ENCODE measurements at regions not wholly inside any gene's neighbourhood (a gene's known extent, or its start where the extent isn't known, plus 50 kb on each side); places are given as distances from the start of the nearest gene placed in this dataset.

DNA sequence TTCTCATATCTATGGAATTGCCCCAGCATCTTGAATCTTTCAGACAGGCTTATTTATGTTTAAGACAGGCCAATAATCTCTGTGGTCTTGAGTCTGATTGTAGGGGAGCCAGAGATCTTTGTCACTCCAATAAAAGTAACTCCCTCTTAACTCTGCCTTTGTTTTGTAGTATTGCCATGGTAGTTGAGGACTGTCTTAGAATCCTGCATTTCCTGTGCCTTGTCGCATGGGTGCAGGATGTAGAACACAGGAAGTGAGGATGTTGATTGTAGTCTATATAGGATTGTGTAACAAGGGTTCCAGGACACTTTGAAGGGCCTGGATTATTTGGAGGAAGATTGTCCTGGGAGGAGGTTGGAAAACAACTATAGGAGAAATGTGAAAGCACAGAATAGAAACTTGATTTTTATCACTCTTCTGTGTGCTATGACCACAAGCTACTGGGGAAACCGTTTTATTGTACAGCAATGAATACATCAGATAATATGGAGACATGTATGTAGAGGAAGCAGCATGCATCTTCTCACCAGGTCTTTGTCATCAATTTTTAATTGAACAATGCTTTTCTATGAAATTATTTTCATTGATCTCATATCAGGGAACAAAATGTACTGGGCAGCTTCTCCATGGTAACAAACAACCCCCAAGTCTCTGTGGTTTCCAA lies 411.7 kb downstream of the FGF9 start (continued):
- TF ChIP-seq MEF2A (IDR thresholded peaks at IDR 0.05; ENCODE audit: borderline replicate concordance, low read depth) (no peak), CHD2 (IDR thresholded peaks at IDR 0.05; ENCODE audit: low read length, partially characterized antibody) (no peak), FOSL2 (IDR thresholded peaks at IDR 0.05; ENCODE audit: borderline replicate concordance, low read depth) (no peak)
- TF ChIP-seq, protein P1, sequence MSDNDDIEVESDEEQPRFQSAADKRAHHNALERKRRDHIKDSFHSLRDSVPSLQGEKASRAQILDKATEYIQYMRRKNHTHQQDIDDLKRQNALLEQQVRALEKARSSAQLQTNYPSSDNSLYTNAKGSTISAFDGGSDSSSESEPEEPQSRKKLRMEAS (IDR thresholded peaks at IDR 0.05; ENCODE audit: low read depth) = no peak

DNA sequence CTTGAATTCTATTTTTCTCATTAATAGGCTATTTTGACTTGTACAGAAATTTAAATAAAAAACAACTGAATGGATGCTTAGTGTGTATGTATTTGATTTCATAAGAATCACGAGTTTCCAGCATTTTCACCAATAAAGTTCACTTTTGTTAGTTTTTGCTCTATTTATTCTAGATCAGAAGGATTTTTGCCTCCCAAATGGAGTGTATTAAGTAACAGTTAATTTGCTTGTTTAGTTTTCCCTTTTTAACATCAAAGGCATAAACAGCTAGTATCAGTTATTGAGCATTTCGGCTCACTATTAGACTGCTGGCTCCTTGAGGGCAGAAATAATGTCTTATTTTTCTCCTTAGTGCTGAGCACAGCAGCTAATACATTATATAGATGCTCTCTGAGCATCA lies 414.1 kb downstream of the FGF9 start:
- Histone ChIP-seq H2AFZ (ENCODE audit: low read depth) (no peak overlapping the region), H3K36me3 (replicated peaks in 1 of 2; ENCODE audit: control insufficient read depth in 1 of 2, insufficient read depth in 2 of 2, low read length in 1 of 2) (no peaks in the 10 kb centered on the region), H3K27me3 (ENCODE audit: insufficient read depth) (no peaks in the 10 kb centered on the region), H3K9ac (no peak overlapping the region), H3K4me1 (ENCODE audit: control insufficient read depth in 1 of 2, insufficient read depth in 2 of 2, low read depth in 1 of 2, low read length in 1 of 2) (no peaks in the 10 kb centered on the region), H4K20me1 (ENCODE audit: insufficient read depth) (no peaks in the 10 kb centered on the region), H3K4me3 (ENCODE audit: low read depth in 2 of 2, low read length in 1 of 2) (no peak overlapping the region), H3K9me2 (no peaks in the 10 kb centered on the region), H3K9me3 (no peaks in the 10 kb centered on the region), H3K79me2 (ENCODE audit: insufficient read depth) (no peaks in the 10 kb centered on the region), H3F3A (replicated peaks; ENCODE audit: insufficient read depth) (no peaks in the 10 kb centered on the region), H3K4me2 (no peak overlapping the region), H3K27ac (ENCODE audit: low read depth in 2 of 2, low read length in 1 of 2) (no peak overlapping the region)
- DNase-seq = no peak
- WGBS (ENCODE audit: low lambda C conversion rate) = 0% methylated on average over 2 of the region's 2 CpGs
- TF ChIP-seq, protein P2, sequence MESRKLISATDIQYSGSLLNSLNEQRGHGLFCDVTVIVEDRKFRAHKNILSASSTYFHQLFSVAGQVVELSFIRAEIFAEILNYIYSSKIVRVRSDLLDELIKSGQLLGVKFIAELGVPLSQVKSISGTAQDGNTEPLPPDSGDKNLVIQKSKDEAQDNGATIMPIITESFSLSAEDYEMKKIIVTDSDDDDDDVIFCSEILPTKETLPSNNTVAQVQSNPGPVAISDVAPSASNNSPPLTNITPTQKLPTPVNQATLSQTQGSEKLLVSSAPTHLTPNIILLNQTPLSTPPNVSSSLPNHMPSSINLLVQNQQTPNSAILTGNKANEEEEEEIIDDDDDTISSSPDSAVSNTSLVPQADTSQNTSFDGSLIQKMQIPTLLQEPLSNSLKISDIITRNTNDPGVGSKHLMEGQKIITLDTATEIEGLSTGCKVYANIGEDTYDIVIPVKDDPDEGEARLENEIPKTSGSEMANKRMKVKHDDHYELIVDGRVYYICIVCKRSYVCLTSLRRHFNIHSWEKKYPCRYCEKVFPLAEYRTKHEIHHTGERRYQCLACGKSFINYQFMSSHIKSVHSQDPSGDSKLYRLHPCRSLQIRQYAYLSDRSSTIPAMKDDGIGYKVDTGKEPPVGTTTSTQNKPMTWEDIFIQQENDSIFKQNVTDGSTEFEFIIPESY (IDR thresholded peaks at IDR 0.05; ENCODE audit: borderline replicate concordance, low read depth) = no peak
- no peak for TF ChIP-seq EP300 (IDR thresholded peaks at IDR 0.05; ENCODE audit: borderline replicate concordance in 1 of 2, low read depth in 1 of 2, low read length in 1 of 2)
- TF ChIP-seq JUND (IDR thresholded peaks at IDR 0.05) = no peak
- no peak for TF ChIP-seq TAF1 (IDR thresholded peaks at IDR 0.05; ENCODE audit: borderline replicate concordance, low read depth, low read length)
- TF ChIP-seq RFX5 (IDR thresholded peaks at IDR 0.05; ENCODE audit: low read length) = no peak
- TF ChIP-seq NFIC (IDR thresholded peaks at IDR 0.05; ENCODE audit: borderline replicate concordance) = no peak
- TF ChIP-seq RAD21 (IDR thresholded peaks at IDR 0.05; ENCODE audit: low read length) = no peak
- TF ChIP-seq, protein P3, sequence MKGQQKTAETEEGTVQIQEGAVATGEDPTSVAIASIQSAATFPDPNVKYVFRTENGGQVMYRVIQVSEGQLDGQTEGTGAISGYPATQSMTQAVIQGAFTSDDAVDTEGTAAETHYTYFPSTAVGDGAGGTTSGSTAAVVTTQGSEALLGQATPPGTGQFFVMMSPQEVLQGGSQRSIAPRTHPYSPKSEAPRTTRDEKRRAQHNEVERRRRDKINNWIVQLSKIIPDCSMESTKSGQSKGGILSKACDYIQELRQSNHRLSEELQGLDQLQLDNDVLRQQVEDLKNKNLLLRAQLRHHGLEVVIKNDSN (IDR thresholded peaks at IDR 0.05; ENCODE audit: borderline replicate concordance, low read depth) = no peak
- TF ChIP-seq NRF1 (IDR thresholded peaks at IDR 0.05; ENCODE audit: low read depth, low read length) = no peak
- TF ChIP-seq TCF12 (IDR thresholded peaks at IDR 0.05) = no peak
- no peak for TF ChIP-seq MXI1 (IDR thresholded peaks at IDR 0.05; ENCODE audit: low read depth, low read length)
- TF ChIP-seq RXRA (IDR thresholded peaks at IDR 0.05; ENCODE audit: borderline replicate concordance, low read depth) = no peak
- no peak for TF ChIP-seq MEF2A (IDR thresholded peaks at IDR 0.05; ENCODE audit: borderline replicate concordance, low read depth)
- TF ChIP-seq, protein P4, sequence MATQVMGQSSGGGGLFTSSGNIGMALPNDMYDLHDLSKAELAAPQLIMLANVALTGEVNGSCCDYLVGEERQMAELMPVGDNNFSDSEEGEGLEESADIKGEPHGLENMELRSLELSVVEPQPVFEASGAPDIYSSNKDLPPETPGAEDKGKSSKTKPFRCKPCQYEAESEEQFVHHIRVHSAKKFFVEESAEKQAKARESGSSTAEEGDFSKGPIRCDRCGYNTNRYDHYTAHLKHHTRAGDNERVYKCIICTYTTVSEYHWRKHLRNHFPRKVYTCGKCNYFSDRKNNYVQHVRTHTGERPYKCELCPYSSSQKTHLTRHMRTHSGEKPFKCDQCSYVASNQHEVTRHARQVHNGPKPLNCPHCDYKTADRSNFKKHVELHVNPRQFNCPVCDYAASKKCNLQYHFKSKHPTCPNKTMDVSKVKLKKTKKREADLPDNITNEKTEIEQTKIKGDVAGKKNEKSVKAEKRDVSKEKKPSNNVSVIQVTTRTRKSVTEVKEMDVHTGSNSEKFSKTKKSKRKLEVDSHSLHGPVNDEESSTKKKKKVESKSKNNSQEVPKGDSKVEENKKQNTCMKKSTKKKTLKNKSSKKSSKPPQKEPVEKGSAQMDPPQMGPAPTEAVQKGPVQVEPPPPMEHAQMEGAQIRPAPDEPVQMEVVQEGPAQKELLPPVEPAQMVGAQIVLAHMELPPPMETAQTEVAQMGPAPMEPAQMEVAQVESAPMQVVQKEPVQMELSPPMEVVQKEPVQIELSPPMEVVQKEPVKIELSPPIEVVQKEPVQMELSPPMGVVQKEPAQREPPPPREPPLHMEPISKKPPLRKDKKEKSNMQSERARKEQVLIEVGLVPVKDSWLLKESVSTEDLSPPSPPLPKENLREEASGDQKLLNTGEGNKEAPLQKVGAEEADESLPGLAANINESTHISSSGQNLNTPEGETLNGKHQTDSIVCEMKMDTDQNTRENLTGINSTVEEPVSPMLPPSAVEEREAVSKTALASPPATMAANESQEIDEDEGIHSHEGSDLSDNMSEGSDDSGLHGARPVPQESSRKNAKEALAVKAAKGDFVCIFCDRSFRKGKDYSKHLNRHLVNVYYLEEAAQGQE (IDR thresholded peaks at IDR 0.05; ENCODE audit: low read depth, low read length) = no peak
- TF ChIP-seq RCOR1 (IDR thresholded peaks at IDR 0.05; ENCODE audit: low read length) = no peak
- ChIA-PET CTCF (no interaction called here), POLR2A (no interaction called here)

Measured in SK-N-SH (cell line).